ENCODE measurements at regions not wholly inside any gene's neighbourhood (a gene's known extent, or its start where the extent isn't known, plus 50 kb on each side); places are given as distances from the start of the nearest gene placed in this dataset.
A peak's percentile ranks its signal among the peaks of the same experiment; 100 is the strongest.

GRCh38 chr3:31132132-31132769 is 237.8 kb upstream of the GADL1 start:
- H3K4me1 ChIP-seq (replicated peaks): no peaks in the 10 kb centered on the region
- no peak overlapping the region for H3K4me3 ChIP-seq
- H3K27ac ChIP-seq: no peak overlapping the region
- peak in 1 of 2 experiments; percentile 25 for DNase-seq (ENCODE audit: low read depth in 1 of 2, low spot score in 2 of 2)
- H3K36me3 ChIP-seq: no peaks in the 10 kb centered on the region
- H3K9me3 ChIP-seq (replicated peaks): no peaks in the 10 kb centered on the region
- no peaks in the 10 kb centered on the region for H3K27me3 ChIP-seq (replicated peaks)

- no peaks in the 10 kb centered on the region for H3K9me3 ChIP-seq (replicated peaks)
- no peak for DNase-seq (ENCODE audit: low read depth in 1 of 2, low spot score in 2 of 2)
- H3K36me3 ChIP-seq: no peaks in the 10 kb centered on the region
- no peak overlapping the region for H3K4me3 ChIP-seq
- H3K4me1 ChIP-seq (replicated peaks): no peaks in the 10 kb centered on the region
- no peaks in the 10 kb centered on the region for H3K27me3 ChIP-seq (replicated peaks)
- no peak overlapping the region for H3K27ac ChIP-seq
Observed at GRCh38 chr3:31133541-31133940, 239.1 kb upstream of the GADL1 start.

GRCh38 chr3:31135546-31135945 is 241.1 kb upstream of the GADL1 start:
- no peak for DNase-seq (ENCODE audit: low read depth in 1 of 2, low spot score in 2 of 2)
- Histone ChIP-seq H3K9me3 (replicated peaks) (no peaks in the 10 kb centered on the region), H3K27me3 (replicated peaks) (no peaks in the 10 kb centered on the region), H3K36me3 (no peaks in the 10 kb centered on the region), H3K4me3 (no peak overlapping the region), H3K27ac (no peak overlapping the region), H3K4me1 (replicated peaks) (no peaks in the 10 kb centered on the region)

- no peaks in the 10 kb centered on the region for H3K9me3 ChIP-seq (replicated peaks)
- H3K36me3 ChIP-seq: no peaks in the 10 kb centered on the region
- no peak overlapping the region for H3K4me3 ChIP-seq
- no peaks in the 10 kb centered on the region for H3K4me1 ChIP-seq (replicated peaks)
- H3K27ac ChIP-seq: no peak overlapping the region
- no peak for DNase-seq (ENCODE audit: low read depth in 1 of 2, low spot score in 2 of 2)
- H3K27me3 ChIP-seq (replicated peaks): no peaks in the 10 kb centered on the region
Observed at GRCh38 chr3:31137718-31138465, 243.4 kb upstream of the GADL1 start.

- H3K27me3 ChIP-seq (replicated peaks): no peaks in the 10 kb centered on the region
- no peaks in the 10 kb centered on the region for H3K4me1 ChIP-seq (replicated peaks)
- H3K36me3 ChIP-seq: no peaks in the 10 kb centered on the region
- H3K4me3 ChIP-seq: no peak overlapping the region
- H3K9me3 ChIP-seq (replicated peaks): no peaks in the 10 kb centered on the region
- no peak for DNase-seq (ENCODE audit: low read depth in 1 of 2, low spot score in 2 of 2)
- H3K27ac ChIP-seq: no peak overlapping the region
Observed at GRCh38 chr3:31140470-31140869, 246.0 kb upstream of the GADL1 start.

- H3K27ac ChIP-seq: no peak overlapping the region
Observed at GRCh38 chr3:31142139-31142538, 247.7 kb upstream of the GADL1 start.

GRCh38 chr3:31142543-31142942 is 248.1 kb upstream of the GADL1 start:
- Histone ChIP-seq H3K4me3 (no peak overlapping the region), H3K9me3 (replicated peaks) (no peaks in the 10 kb centered on the region), H3K27me3 (replicated peaks) (no peaks in the 10 kb centered on the region), H3K4me1 (replicated peaks) (no peaks in the 10 kb centered on the region), H3K27ac (no peak overlapping the region), H3K36me3 (no peaks in the 10 kb centered on the region)
- no peak for DNase-seq (ENCODE audit: low read depth in 1 of 2, low spot score in 2 of 2)

More at GRCh38 chr3:31142139-31142538, 247.7 kb upstream of the GADL1 start:
- H3K36me3 ChIP-seq: no peaks in the 10 kb centered on the region
- no peak for DNase-seq (ENCODE audit: low read depth in 1 of 2, low spot score in 2 of 2)
- no peaks in the 10 kb centered on the region for H3K4me1 ChIP-seq (replicated peaks)
- H3K9me3 ChIP-seq (replicated peaks): no peaks in the 10 kb centered on the region
- no peaks in the 10 kb centered on the region for H3K27me3 ChIP-seq (replicated peaks)
- H3K4me3 ChIP-seq: no peak overlapping the region

- Histone ChIP-seq H3K4me3 (no peak overlapping the region), H3K27ac (no peak overlapping the region), H3K4me1 (replicated peaks) (no peaks in the 10 kb centered on the region), H3K36me3 (no peaks in the 10 kb centered on the region), H3K9me3 (replicated peaks) (no peaks in the 10 kb centered on the region), H3K27me3 (replicated peaks) (no peaks in the 10 kb centered on the region)
- DNase-seq (ENCODE audit: low read depth in 1 of 2, low spot score in 2 of 2): no peak
Observed at GRCh38 chr3:31145062-31145461, 250.6 kb upstream of the GADL1 start.

GRCh38 chr3:31147550-31147949 is 253.1 kb upstream of the GADL1 start:
- H3K27me3 ChIP-seq (replicated peaks): no peaks in the 10 kb centered on the region
- DNase-seq (ENCODE audit: low read depth in 1 of 2, low spot score in 2 of 2): no peak
- no peaks in the 10 kb centered on the region for H3K36me3 ChIP-seq
- H3K4me3 ChIP-seq: no peak overlapping the region
- no peaks in the 10 kb centered on the region for H3K9me3 ChIP-seq (replicated peaks)
- H3K4me1 ChIP-seq (replicated peaks): no peaks in the 10 kb centered on the region
- H3K27ac ChIP-seq: no peak overlapping the region

- H3K4me3 ChIP-seq: no peak overlapping the region
- no peaks in the 10 kb centered on the region for H3K27me3 ChIP-seq (replicated peaks)
- H3K9me3 ChIP-seq (replicated peaks): no peaks in the 10 kb centered on the region
- no peak overlapping the region for H3K27ac ChIP-seq
- H3K4me1 ChIP-seq (replicated peaks): no peaks in the 10 kb centered on the region
- no peaks in the 10 kb centered on the region for H3K36me3 ChIP-seq
- no peak for DNase-seq (ENCODE audit: low read depth in 1 of 2, low spot score in 2 of 2)
Observed at GRCh38 chr3:31157047-31157694, 262.7 kb upstream of the GADL1 start.

- Histone ChIP-seq H3K4me3 (no peak overlapping the region), H3K27me3 (replicated peaks) (no peaks in the 10 kb centered on the region), H3K36me3 (no peaks in the 10 kb centered on the region), H3K4me1 (replicated peaks) (no peaks in the 10 kb centered on the region), H3K27ac (no peak overlapping the region), H3K9me3 (replicated peaks) (no peaks in the 10 kb centered on the region)
- DNase-seq (ENCODE audit: low read depth in 1 of 2, low spot score in 2 of 2): no peak
Observed at GRCh38 chr3:31157893-31158620, 263.6 kb upstream of the GADL1 start.

GRCh38 chr3:31159331-31160039 is 265.0 kb upstream of the GADL1 start:
- Histone ChIP-seq H3K4me3 (no peak overlapping the region), H3K9me3 (replicated peaks) (no peaks in the 10 kb centered on the region), H3K4me1 (replicated peaks) (no peaks in the 10 kb centered on the region), H3K36me3 (no peaks in the 10 kb centered on the region), H3K27ac (no peak overlapping the region), H3K27me3 (replicated peaks) (no peaks in the 10 kb centered on the region)
- no peak for DNase-seq (ENCODE audit: low read depth in 1 of 2, low spot score in 2 of 2)

GRCh38 chr3:31161889-31162288 is 267.4 kb upstream of the GADL1 start:
- Histone ChIP-seq H3K4me1 (replicated peaks) (peaks cover 18% of the 10 kb centered on the region), H3K36me3 (no peaks in the 10 kb centered on the region), H3K4me3 (no peak overlapping the region), H3K27me3 (replicated peaks) (no peaks in the 10 kb centered on the region), H3K27ac (no peak overlapping the region), H3K9me3 (replicated peaks) (no peaks in the 10 kb centered on the region)
- no peak for DNase-seq (ENCODE audit: low read depth in 1 of 2, low spot score in 2 of 2)

Measured in SJSA1 (cell line).